HEK293T (cell line): ENCODE measurements at regions not wholly inside any gene's neighbourhood (a gene's known extent, or its start where the extent isn't known, plus 50 kb on each side); places are given as distances from the start of the nearest gene placed in this dataset.

Experiments used
- ARNT ChIP-seq: fragments of 450-650 bp; IDR thresholded peaks from 2 replicates; pipeline ENCODE4 v1.6.1; 2017; ENCODE audit warnings: mild to moderate bottlenecking
- BHLHE40 ChIP-seq: fragments of 450-650 bp; IDR thresholded peaks from 2 replicates; pipeline ENCODE4 v1.6.1; 2016; ENCODE audit warnings: mild to moderate bottlenecking, moderate library complexity, borderline replicate concordance
- CTBP1 ChIP-seq: fragments of 450-650 bp; IDR thresholded peaks from 2 replicates; pipeline ENCODE4 v1.6.1; 2016; ENCODE audit warnings: borderline replicate concordance
- FOXK2 ChIP-seq: fragments of 450-650 bp; IDR thresholded peaks from 2 replicates; pipeline ENCODE4 v1.6.1; 2016; ENCODE audit warnings: mild to moderate bottlenecking
- FOXM1 ChIP-seq: fragments of 450-650 bp; IDR thresholded peaks from 2 replicates; pipeline ENCODE4 v1.6.1; 2017; ENCODE audit warnings: mild to moderate bottlenecking, borderline replicate concordance
- LEF1 ChIP-seq: fragments of 450-650 bp; IDR thresholded peaks from 2 replicates; pipeline ENCODE4 v1.6.1; 2017; ENCODE audit warnings: mild to moderate bottlenecking, borderline replicate concordance
- NFRKB ChIP-seq: fragments of 450-650 bp; IDR thresholded peaks from 2 replicates; pipeline ENCODE4 v1.6.1; 2016; ENCODE audit warnings: mild to moderate bottlenecking, moderate library complexity
- PKNOX1 ChIP-seq: fragments of 450-650 bp; IDR thresholded peaks from 2 replicates; pipeline ENCODE4 v1.6.1; 2016
- SP1 ChIP-seq: fragments of 450-650 bp; IDR thresholded peaks from 2 replicates; pipeline ENCODE4 v1.6.1; 2017
- SUZ12 ChIP-seq: fragments of 450-650 bp; IDR thresholded peaks from 2 replicates; pipeline ENCODE4 v1.6.1; 2016; ENCODE audit warnings: mild to moderate bottlenecking
- TARDBP ChIP-seq: fragments of 450-650 bp; IDR thresholded peaks from 2 replicates; pipeline ENCODE4 v1.6.1; 2016

DNA sequence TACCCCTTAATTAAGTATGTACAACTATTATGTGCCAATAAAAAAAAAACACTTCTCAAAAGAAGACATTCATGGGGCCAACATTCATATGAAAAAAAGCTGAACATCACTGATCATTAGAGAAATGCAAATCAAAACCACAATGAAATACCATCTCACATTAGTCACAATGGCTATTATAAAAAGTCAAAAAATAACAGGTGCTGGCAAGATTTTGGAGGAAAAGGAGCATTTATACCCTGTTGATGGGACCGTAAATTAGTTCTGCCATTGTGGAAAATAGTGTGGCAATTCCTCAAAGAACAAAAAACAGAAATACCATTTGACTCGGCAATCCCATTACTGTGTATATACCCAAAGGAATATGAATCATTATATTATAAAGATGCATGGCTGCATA is 229.9 kb downstream of the PAPSS1 start:
- no peak for TF ChIP-seq NFRKB
- no peak for TF ChIP-seq FOXK2
- no peak for TF ChIP-seq TARDBP
- no peak for TF ChIP-seq SUZ12
- TF ChIP-seq FOXM1, result no peak
- TF ChIP-seq BHLHE40, result no peak
- TF ChIP-seq SP1, result no peak
- no peak for TF ChIP-seq PKNOX1
- TF ChIP-seq ARNT, result no peak
- no peak for TF ChIP-seq LEF1
- no peak for TF ChIP-seq CTBP1
